OCI-LY1 (cell line): ENCODE measurements at regions not wholly inside any gene's neighbourhood (a gene's known extent, or its start where the extent isn't known, plus 50 kb on each side); places are given as distances from the start of the nearest gene placed in this dataset.

Source experiments
- EZH2 ChIP-seq: fragments of 200-600 bp; sonication (generic), shearing (Covaris generic); IDR thresholded peaks from 2 replicates; pipeline ENCODE4 v1.8.0; 2017; ENCODE audit warnings: borderline replicate concordance, mixed run types, mild to moderate bottlenecking, antibody characterized with exemption, low read length, moderate library complexity, mixed read lengths
- TF ChIP-seq, protein P1 (sequence below): fragments of 200-600 bp; sonication (generic), shearing (Covaris generic); IDR thresholded peaks from 2 replicates; pipeline ENCODE4 v1.5.1; 2017; ENCODE audit warnings: mild to moderate bottlenecking, antibody characterized with exemption, low read length, moderate library complexity, mixed read lengths

DNA sequence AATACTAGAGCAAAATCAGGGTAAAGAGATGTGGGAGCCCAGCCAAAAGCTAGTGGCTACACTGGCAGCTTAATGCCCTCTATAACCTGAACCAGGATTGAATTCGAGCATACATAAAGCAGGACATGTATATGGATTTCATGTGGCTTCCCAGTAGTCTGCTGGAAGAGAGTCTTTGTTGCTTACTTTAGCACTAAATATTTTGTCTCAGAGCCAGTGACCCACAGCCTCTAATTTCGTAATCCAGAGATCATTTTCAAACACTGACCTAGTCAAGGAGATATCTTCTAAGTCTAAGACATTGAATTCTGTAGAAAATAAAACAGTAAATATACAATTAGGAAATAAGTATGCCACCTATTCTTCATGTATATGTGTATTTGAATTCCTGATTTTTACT is 64.2 kb upstream of the GNAI1 start:
- TF ChIP-seq, protein P1, sequence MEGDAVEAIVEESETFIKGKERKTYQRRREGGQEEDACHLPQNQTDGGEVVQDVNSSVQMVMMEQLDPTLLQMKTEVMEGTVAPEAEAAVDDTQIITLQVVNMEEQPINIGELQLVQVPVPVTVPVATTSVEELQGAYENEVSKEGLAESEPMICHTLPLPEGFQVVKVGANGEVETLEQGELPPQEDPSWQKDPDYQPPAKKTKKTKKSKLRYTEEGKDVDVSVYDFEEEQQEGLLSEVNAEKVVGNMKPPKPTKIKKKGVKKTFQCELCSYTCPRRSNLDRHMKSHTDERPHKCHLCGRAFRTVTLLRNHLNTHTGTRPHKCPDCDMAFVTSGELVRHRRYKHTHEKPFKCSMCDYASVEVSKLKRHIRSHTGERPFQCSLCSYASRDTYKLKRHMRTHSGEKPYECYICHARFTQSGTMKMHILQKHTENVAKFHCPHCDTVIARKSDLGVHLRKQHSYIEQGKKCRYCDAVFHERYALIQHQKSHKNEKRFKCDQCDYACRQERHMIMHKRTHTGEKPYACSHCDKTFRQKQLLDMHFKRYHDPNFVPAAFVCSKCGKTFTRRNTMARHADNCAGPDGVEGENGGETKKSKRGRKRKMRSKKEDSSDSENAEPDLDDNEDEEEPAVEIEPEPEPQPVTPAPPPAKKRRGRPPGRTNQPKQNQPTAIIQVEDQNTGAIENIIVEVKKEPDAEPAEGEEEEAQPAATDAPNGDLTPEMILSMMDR: no peak
- no peak for TF ChIP-seq EZH2
